Tibial artery (tissue), 4 donors: ENCODE measurements at regions not wholly inside any gene's neighbourhood (a gene's known extent, or its start where the extent isn't known, plus 50 kb on each side); places are given as distances from the start of the nearest gene placed in this dataset.

Source experiments
- DNase-seq, 2 donors: peaks; one replicate each; pipeline ENCODE4 v3.0.0-alpha.2; 2019
- H3K27ac ChIP-seq, 2 donors: fragments of 200-600 bp; sonication (generic) in 1 of 2; 1 replicate in 1 of 2; 2 replicates in 1 of 2; pipeline ENCODE4 v1.5.1; 2018 to 2019; ENCODE audit warnings: mild to moderate bottlenecking in 1 of 2
- H3K27me3 ChIP-seq, 2 donors: fragments of 200-600 bp; sonication (generic) in 1 of 2; one replicate each; pipeline versions ENCODE4 v1.5.1 to v1.6.0; 2016 to 2019
- H3K36me3 ChIP-seq, 3 donors: fragments of 200-600 bp; sonication (generic) in 2 of 3; one replicate each; pipeline ENCODE4 v1.5.1; 2016 to 2019; ENCODE audit warnings: mild to moderate bottlenecking in 2 of 3
- H3K4me1 ChIP-seq, 4 donors: fragments of 200-600 bp; sonication (generic) in 2 of 4; 1 replicate in 3 of 4; 2 replicates in 1 of 4; pipeline ENCODE4 v1.5.1; 2016 to 2019
- H3K4me3 ChIP-seq, 2 donors: fragments of 200-600 bp; sonication (generic) in 1 of 2; 1 replicate in 1 of 2; 2 replicates in 1 of 2; pipeline ENCODE4 v1.5.1; 2018 to 2019; ENCODE audit warnings: mild to moderate bottlenecking in 2 of 2
- H3K9me3 ChIP-seq, 3 donors: fragments of 200-600 bp; sonication (generic) in 1 of 3; one replicate each; pipeline ENCODE4 v1.5.1; 2016 to 2019
- intact Hi-C: fragments of 100-400 bp; cut with DNase I; formaldehyde crosslinking; loops from one replicate; pipeline ENCODE4 v1.15.0; 2023; ENCODE audit warnings: low total_unique reads
- TF ChIP-seq, protein P1 (sequence below), 2 experiments: fragments of 200-600 bp in 1 of 2; fragments of 450-650 bp in 1 of 2; IDR thresholded peaks; one replicate each; pipeline ENCODE4 v1.5.1; 2017 to 2019; ENCODE audit warnings: antibody characterized with exemption in 2 of 2, mild to moderate bottlenecking in 1 of 2, moderate library complexity in 1 of 2

DNA sequence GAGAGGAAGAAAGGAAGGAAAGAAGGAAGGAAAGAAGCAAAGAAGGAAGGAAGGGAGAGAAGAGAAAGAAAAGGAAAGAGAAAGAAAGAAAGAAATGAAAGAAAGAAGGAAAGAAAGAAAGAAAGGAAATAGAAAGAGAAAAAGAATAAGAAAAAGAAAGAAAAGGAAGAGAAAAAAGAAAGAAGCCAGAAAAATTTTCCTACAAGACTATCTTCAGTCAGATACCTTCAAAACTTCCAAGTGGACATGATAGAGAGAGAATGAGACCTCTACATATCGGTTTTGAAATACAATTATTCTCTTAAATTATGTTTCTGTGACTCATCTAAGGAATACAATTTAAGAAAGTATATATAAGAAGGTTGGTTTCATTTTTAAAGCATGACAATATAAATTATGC, 1369.0 kb downstream of the ZPLD1 start:
- TF ChIP-seq, protein P1, sequence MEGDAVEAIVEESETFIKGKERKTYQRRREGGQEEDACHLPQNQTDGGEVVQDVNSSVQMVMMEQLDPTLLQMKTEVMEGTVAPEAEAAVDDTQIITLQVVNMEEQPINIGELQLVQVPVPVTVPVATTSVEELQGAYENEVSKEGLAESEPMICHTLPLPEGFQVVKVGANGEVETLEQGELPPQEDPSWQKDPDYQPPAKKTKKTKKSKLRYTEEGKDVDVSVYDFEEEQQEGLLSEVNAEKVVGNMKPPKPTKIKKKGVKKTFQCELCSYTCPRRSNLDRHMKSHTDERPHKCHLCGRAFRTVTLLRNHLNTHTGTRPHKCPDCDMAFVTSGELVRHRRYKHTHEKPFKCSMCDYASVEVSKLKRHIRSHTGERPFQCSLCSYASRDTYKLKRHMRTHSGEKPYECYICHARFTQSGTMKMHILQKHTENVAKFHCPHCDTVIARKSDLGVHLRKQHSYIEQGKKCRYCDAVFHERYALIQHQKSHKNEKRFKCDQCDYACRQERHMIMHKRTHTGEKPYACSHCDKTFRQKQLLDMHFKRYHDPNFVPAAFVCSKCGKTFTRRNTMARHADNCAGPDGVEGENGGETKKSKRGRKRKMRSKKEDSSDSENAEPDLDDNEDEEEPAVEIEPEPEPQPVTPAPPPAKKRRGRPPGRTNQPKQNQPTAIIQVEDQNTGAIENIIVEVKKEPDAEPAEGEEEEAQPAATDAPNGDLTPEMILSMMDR (IDR thresholded peaks at IDR 0.05): no peak
- DNase-seq: no peak
- H3K27ac ChIP-seq: no peak overlapping the region
- peaks cover 0 to 3% (median 0%) of the 10 kb centered on the region in 3 donors for H3K9me3 ChIP-seq
- H3K27me3 ChIP-seq: no peaks in the 10 kb centered on the region
- intact Hi-C loops: no loop called here
- no peaks in the 10 kb centered on the region for H3K36me3 ChIP-seq
- no peak overlapping the region for H3K4me3 ChIP-seq
- no peaks in the 10 kb centered on the region for H3K4me1 ChIP-seq

GRCh38 chr3:103810167-103810566, 1375.4 kb downstream of the ZPLD1 start:
- Histone ChIP-seq H3K9me3 (peaks cover 0 to 5% (median 3%) of the 10 kb centered on the region in 3 donors), H3K4me3 (no peak overlapping the region), H3K36me3 (no peaks in the 10 kb centered on the region), H3K4me1 (no peaks in the 10 kb centered on the region), H3K27ac (no peak overlapping the region), H3K27me3 (no peaks in the 10 kb centered on the region)
- no peak for DNase-seq
- TF ChIP-seq, protein P1 (IDR thresholded peaks at IDR 0.05): no peak
- intact Hi-C loops: no loop called here

- intact Hi-C loops: no loop called here
- Histone ChIP-seq H3K9me3 (peaks cover 0 to 5% (median 0%) of the 10 kb centered on the region in 3 donors), H3K27ac (no peak overlapping the region), H3K27me3 (no peaks in the 10 kb centered on the region), H3K4me1 (no peaks in the 10 kb centered on the region), H3K4me3 (no peak overlapping the region), H3K36me3 (no peaks in the 10 kb centered on the region)
- DNase-seq: no peak
- TF ChIP-seq, protein P1 (IDR thresholded peaks at IDR 0.05): no peak
Observed at GRCh38 chr3:103813955-103814354, 1379.1 kb downstream of the ZPLD1 start.

- TF ChIP-seq, protein P1 (IDR thresholded peaks at IDR 0.05): no peak
- no peak overlapping the region for H3K4me3 ChIP-seq
- no peaks in the 10 kb centered on the region for H3K36me3 ChIP-seq
- DNase-seq: no peak
- intact Hi-C loops: no loop called here
- H3K4me1 ChIP-seq: no peaks in the 10 kb centered on the region
- no peaks in the 10 kb centered on the region for H3K27me3 ChIP-seq
- H3K27ac ChIP-seq: no peak overlapping the region
- H3K9me3 ChIP-seq: no peaks in the 10 kb centered on the region
Observed at GRCh38 chr3:103818398-103818797, 1383.6 kb downstream of the ZPLD1 start.

GRCh38 chr3:103818800-103819199, 1384.0 kb downstream of the ZPLD1 start:
- Histone ChIP-seq H3K27ac (no peak overlapping the region), H3K9me3 (no peaks in the 10 kb centered on the region), H3K36me3 (no peaks in the 10 kb centered on the region), H3K4me3 (no peak overlapping the region), H3K27me3 (no peaks in the 10 kb centered on the region), H3K4me1 (no peaks in the 10 kb centered on the region)
- TF ChIP-seq, protein P1 (IDR thresholded peaks at IDR 0.05): no peak
- DNase-seq: no peak
- intact Hi-C loops: no loop called here

DNA sequence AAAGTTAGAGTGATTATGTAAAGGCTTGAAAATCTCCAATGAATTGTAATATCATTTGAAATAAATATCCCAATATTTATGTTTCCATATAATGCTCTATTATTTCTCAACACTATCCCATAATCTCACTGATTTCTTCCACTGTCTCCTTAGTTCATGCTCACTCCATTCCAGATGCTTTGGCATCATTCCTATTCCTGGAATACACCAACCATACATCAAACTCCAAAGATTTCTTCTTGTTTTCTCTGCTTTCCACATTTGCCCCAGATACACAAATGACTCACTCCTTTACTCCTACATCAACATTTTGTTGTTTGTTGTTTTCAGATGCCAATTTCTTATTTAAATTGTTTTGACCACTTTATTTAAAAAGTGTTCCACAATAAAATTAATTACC, 1390.8 kb downstream of the ZPLD1 start:
- no peak overlapping the region for H3K27ac ChIP-seq
- intact Hi-C loops: no loop called here
- TF ChIP-seq, protein P1 (IDR thresholded peaks at IDR 0.05): no peak
- H3K4me3 ChIP-seq: no peak overlapping the region
- H3K27me3 ChIP-seq: no peaks in the 10 kb centered on the region
- DNase-seq: no peak
- H3K36me3 ChIP-seq: no peaks in the 10 kb centered on the region
- H3K9me3 ChIP-seq: no peaks in the 10 kb centered on the region
- H3K4me1 ChIP-seq: no peaks in the 10 kb centered on the region
